ENCODE measurements at regions not wholly inside any gene's neighbourhood (a gene's known extent, or its start where the extent isn't known, plus 50 kb on each side); places are given as distances from the start of the nearest gene placed in this dataset.
A peak's percentile ranks its signal among the peaks of the same experiment; 100 is the strongest.

DNA sequence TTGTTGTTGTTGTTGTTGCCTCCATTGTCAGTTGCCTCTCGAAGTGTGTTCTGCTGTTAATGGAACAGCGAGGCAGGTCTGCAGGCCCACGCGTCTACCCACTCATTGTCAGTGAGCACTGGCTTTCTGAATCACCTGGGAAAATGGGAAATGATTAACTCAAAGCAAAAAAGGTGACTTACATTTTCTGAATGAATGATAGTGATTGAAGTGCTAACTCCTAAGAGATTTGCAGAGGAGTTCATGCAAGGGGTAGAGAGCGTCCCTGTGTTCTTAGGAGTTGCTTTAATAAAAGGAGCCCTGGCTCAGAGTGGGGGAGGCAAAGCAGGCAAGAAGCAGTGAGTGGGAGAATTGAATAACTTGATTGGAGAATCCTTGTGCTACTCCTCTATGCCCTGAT lies 177.6 kb downstream of the CAND1 start:
- Mint-ChIP-seq H3K27me3 (peaks cover 0 to 1% of the 10 kb centered on the region in 2 donors), H3K4me3 (no peak overlapping the region), H3K4me1 (peaks cover 41 to 57% (median 49%) of the 10 kb centered on the region in 4 donors), H3K36me3 (no peaks in the 10 kb centered on the region), H3K27ac (peak overlapping the region in 1 of 7 donors; percentile 10), H3K9me3 (no peaks in the 10 kb centered on the region)
- POLR2A ChIA-PET (ENCODE audit: partially characterized antibody), result no interaction called here
- Histone ChIP-seq H3K4me3 (ENCODE audit: low read length in 2 of 2) (no peak overlapping the region), H3K27me3 (ENCODE audit: insufficient read depth, low read length) (no peaks in the 10 kb centered on the region), H3K4me1 (ENCODE audit: insufficient read depth, low read length) (peaks cover 37% of the 10 kb centered on the region), H3K27ac (ENCODE audit: low read depth, low read length) (no peak overlapping the region), H3K36me3 (ENCODE audit: insufficient read depth, low read length) (no peaks in the 10 kb centered on the region), H3K9me3 (ENCODE audit: control insufficient read depth in 1 of 2, low read length in 2 of 2) (no peaks in the 10 kb centered on the region)
- intact Hi-C loops (cut with micrococcal nuclease), result no loop called here
- CTCF ChIA-PET (ENCODE audit: partially characterized antibody), result no interaction called here
- DNase-seq, result no peak

GRCh38 chr12:67447180-67447579 lies 178.0 kb downstream of the CAND1 start:
- Histone ChIP-seq H3K27me3 (ENCODE audit: insufficient read depth, low read length) (no peaks in the 10 kb centered on the region), H3K36me3 (ENCODE audit: insufficient read depth, low read length) (no peaks in the 10 kb centered on the region), H3K4me3 (ENCODE audit: low read length in 2 of 2) (no peak overlapping the region), H3K9me3 (ENCODE audit: control insufficient read depth in 1 of 2, low read length in 2 of 2) (no peaks in the 10 kb centered on the region), H3K27ac (ENCODE audit: low read depth, low read length) (no peak overlapping the region), H3K4me1 (ENCODE audit: insufficient read depth, low read length) (peaks cover 37% of the 10 kb centered on the region)
- Mint-ChIP-seq H3K27ac (no peak overlapping the region), H3K27me3 (peaks cover 0 to 1% of the 10 kb centered on the region in 2 donors), H3K4me3 (no peak overlapping the region), H3K36me3 (no peaks in the 10 kb centered on the region), H3K4me1 (peaks cover 44 to 56% (median 50%) of the 10 kb centered on the region in 4 donors), H3K9me3 (no peaks in the 10 kb centered on the region)
- no peak for DNase-seq
- POLR2A ChIA-PET (ENCODE audit: partially characterized antibody), result no interaction called here
- intact Hi-C loops (cut with micrococcal nuclease), result no loop called here
- CTCF ChIA-PET (ENCODE audit: partially characterized antibody), result no interaction called here

- intact Hi-C loops (cut with micrococcal nuclease), result loop anchor here (2.0 kb wide), 2 partner anchors 33 to 201 kb away; no protein-coding TSS in a partner anchor
- H3K27ac ChIP-seq (ENCODE audit: low read depth, low read length), result no peak overlapping the region
- ChIA-PET CTCF (ENCODE audit: partially characterized antibody) (interaction anchor here (4.6 kb wide), 1 partner anchor 8 kb away, joined by 23 read pairs; no protein-coding TSS in a partner anchor), POLR2A (ENCODE audit: partially characterized antibody) (interaction anchor here (1.5 to 7.2 kb wide), 5 partner anchors 9 to 200 kb away, joined by 4 to 40 read pairs (median 5); partner anchors contain the start of gene DYRK2)
- Mint-ChIP-seq H3K27ac (peak overlapping the region; percentile 4 to 89 (median 84)), H3K36me3 (no peaks in the 10 kb centered on the region), H3K9me3 (no peaks in the 10 kb centered on the region), H3K4me1 (peaks cover 48 to 53% (median 51%) of the 10 kb centered on the region in 4 donors), H3K27me3 (peaks cover 0 to 1% of the 10 kb centered on the region in 2 donors), H3K4me3 (peak overlapping the region in 7 of 8 donors; percentile 59 to 76 (median 66))
- H3K4me1 ChIP-seq (ENCODE audit: insufficient read depth, low read length), result peaks cover 40% of the 10 kb centered on the region
- peak in 2 of 5 donors; percentile 13 to 18 for DNase-seq
- H3K36me3 ChIP-seq (ENCODE audit: insufficient read depth, low read length), result no peaks in the 10 kb centered on the region
- H3K27me3 ChIP-seq (ENCODE audit: insufficient read depth, low read length), result no peaks in the 10 kb centered on the region
- H3K9me3 ChIP-seq (ENCODE audit: control insufficient read depth in 1 of 2, low read length in 2 of 2), result no peaks in the 10 kb centered on the region
- H3K4me3 ChIP-seq (ENCODE audit: low read length in 2 of 2), result peak overlapping the region in 1 of 2 donors; percentile 13
Measured at GRCh38 chr12:67449591-67450052, 180.5 kb downstream of the CAND1 start.

DNA sequence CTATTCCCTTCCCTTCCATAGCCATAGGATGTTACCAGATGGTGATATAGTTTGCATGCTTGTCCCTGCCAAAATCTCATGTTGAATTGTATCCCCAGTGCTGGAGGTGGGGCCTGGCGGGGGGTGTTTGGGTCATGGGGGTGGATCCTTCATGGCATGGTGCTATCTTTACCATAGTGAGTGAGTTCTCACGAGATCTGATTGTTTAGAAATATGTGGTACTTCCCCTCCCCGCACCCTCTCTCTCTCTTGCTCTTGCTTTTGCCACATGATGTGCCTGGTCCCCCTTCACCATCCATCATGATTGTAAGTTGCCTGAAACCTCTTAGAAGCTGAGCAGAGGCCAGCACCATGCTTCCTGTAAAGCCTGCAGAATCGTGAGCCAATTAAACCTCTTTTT lies 181.3 kb downstream of the CAND1 start:
- CTCF ChIA-PET (ENCODE audit: partially characterized antibody), result interaction anchor here (4.6 kb wide), 1 partner anchor 9 kb away, joined by 23 read pairs; no protein-coding TSS in a partner anchor

GRCh38 chr12:67451206-67451605 lies 182.0 kb downstream of the CAND1 start:
- DNase-seq, result no peak
- intact Hi-C loops (cut with micrococcal nuclease), result no loop called here
- CTCF ChIA-PET (ENCODE audit: partially characterized antibody), result interaction anchor here (1.1 to 4.6 kb wide), 4 partner anchors 10 to 492 kb away, joined by 3 to 23 read pairs (median 6); no protein-coding TSS in a partner anchor

More for the DNA sequence above, 181.3 kb downstream of the CAND1 start:
- POLR2A ChIA-PET (ENCODE audit: partially characterized antibody), result interaction anchor here (1.2 to 7.2 kb wide), 7 partner anchors 9 to 199 kb away, joined by 3 to 40 read pairs (median 4); partner anchors contain the start of gene DYRK2
- no peak overlapping the region for H3K4me3 ChIP-seq (ENCODE audit: low read length in 2 of 2)
- H3K27ac ChIP-seq (ENCODE audit: low read depth, low read length), result no peak overlapping the region
- H3K4me3 Mint-ChIP-seq, result peak overlapping the region in 6 of 8 donors; percentile 39 to 76 (median 60)
- no peaks in the 10 kb centered on the region for H3K36me3 ChIP-seq (ENCODE audit: insufficient read depth, low read length)
- intact Hi-C loops (cut with micrococcal nuclease), result no loop called here
- DNase-seq, result no peak
- peak overlapping the region in 2 of 7 donors; percentile 85 to 89 for H3K27ac Mint-ChIP-seq
- H3K4me1 Mint-ChIP-seq, result peaks cover 48 to 53% (median 51%) of the 10 kb centered on the region in 4 donors
- H3K9me3 ChIP-seq (ENCODE audit: control insufficient read depth in 1 of 2, low read length in 2 of 2), result no peaks in the 10 kb centered on the region
- peaks cover 0 to 1% of the 10 kb centered on the region in 2 donors for H3K27me3 Mint-ChIP-seq
- H3K27me3 ChIP-seq (ENCODE audit: insufficient read depth, low read length), result no peaks in the 10 kb centered on the region
- no peaks in the 10 kb centered on the region for H3K36me3 Mint-ChIP-seq
- H3K9me3 Mint-ChIP-seq, result no peaks in the 10 kb centered on the region
- H3K4me1 ChIP-seq (ENCODE audit: insufficient read depth, low read length), result peaks cover 40% of the 10 kb centered on the region

GRCh38 chr12:67452119-67452805 lies 183.1 kb downstream of the CAND1 start:
- Mint-ChIP-seq H3K27me3 (peaks cover 0 to 1% of the 10 kb centered on the region in 2 donors), H3K27ac (peak overlapping the region in 5 of 7 donors; percentile 3 to 69 (median 25)), H3K4me1 (peaks cover 45 to 53% (median 48%) of the 10 kb centered on the region in 4 donors), H3K36me3 (no peaks in the 10 kb centered on the region), H3K4me3 (peak overlapping the region in 4 of 8 donors; percentile 21 to 69 (median 66)), H3K9me3 (no peaks in the 10 kb centered on the region)
- Histone ChIP-seq H3K9me3 (ENCODE audit: control insufficient read depth in 1 of 2, low read length in 2 of 2) (no peaks in the 10 kb centered on the region), H3K4me3 (ENCODE audit: low read length in 2 of 2) (no peak overlapping the region), H3K4me1 (ENCODE audit: insufficient read depth, low read length) (peaks cover 40% of the 10 kb centered on the region), H3K27ac (ENCODE audit: low read depth, low read length) (no peak overlapping the region), H3K36me3 (ENCODE audit: insufficient read depth, low read length) (no peaks in the 10 kb centered on the region), H3K27me3 (ENCODE audit: insufficient read depth, low read length) (no peaks in the 10 kb centered on the region)
- ChIA-PET CTCF (ENCODE audit: partially characterized antibody) (interaction anchor here (0.8 to 4.6 kb wide), 6 partner anchors 11 to 491 kb away, joined by 3 to 23 read pairs (median 4); no protein-coding TSS in a partner anchor), POLR2A (ENCODE audit: partially characterized antibody) (interaction anchor here (1.1 to 7.2 kb wide), 3 partner anchors 27 to 197 kb away, joined by 3 to 40 read pairs (median 4); partner anchors contain the start of gene DYRK2)
- intact Hi-C loops (cut with micrococcal nuclease), result no loop called here
- DNase-seq, result no peak

More at GRCh38 chr12:67451206-67451605, 182.0 kb downstream of the CAND1 start:
- Histone ChIP-seq H3K9me3 (ENCODE audit: control insufficient read depth in 1 of 2, low read length in 2 of 2) (no peaks in the 10 kb centered on the region), H3K36me3 (ENCODE audit: insufficient read depth, low read length) (no peaks in the 10 kb centered on the region), H3K27me3 (ENCODE audit: insufficient read depth, low read length) (no peaks in the 10 kb centered on the region), H3K27ac (ENCODE audit: low read depth, low read length) (no peak overlapping the region), H3K4me3 (ENCODE audit: low read length in 2 of 2) (no peak overlapping the region), H3K4me1 (ENCODE audit: insufficient read depth, low read length) (peaks cover 40% of the 10 kb centered on the region)
- H3K27ac Mint-ChIP-seq, result peak overlapping the region in 2 of 7 donors; percentile 12 to 19
- H3K36me3 Mint-ChIP-seq, result no peaks in the 10 kb centered on the region
- H3K27me3 Mint-ChIP-seq, result peaks cover 0 to 1% of the 10 kb centered on the region in 2 donors
- POLR2A ChIA-PET (ENCODE audit: partially characterized antibody), result interaction anchor here (1.1 to 7.2 kb wide), 8 partner anchors 9 to 198 kb away, joined by 3 to 40 read pairs (median 4); partner anchors contain the start of gene DYRK2
- H3K4me3 Mint-ChIP-seq, result peak overlapping the region in 2 of 8 donors; percentile 8 to 25
- peaks cover 48 to 53% (median 51%) of the 10 kb centered on the region in 4 donors for H3K4me1 Mint-ChIP-seq
- H3K9me3 Mint-ChIP-seq, result no peaks in the 10 kb centered on the region

DNA sequence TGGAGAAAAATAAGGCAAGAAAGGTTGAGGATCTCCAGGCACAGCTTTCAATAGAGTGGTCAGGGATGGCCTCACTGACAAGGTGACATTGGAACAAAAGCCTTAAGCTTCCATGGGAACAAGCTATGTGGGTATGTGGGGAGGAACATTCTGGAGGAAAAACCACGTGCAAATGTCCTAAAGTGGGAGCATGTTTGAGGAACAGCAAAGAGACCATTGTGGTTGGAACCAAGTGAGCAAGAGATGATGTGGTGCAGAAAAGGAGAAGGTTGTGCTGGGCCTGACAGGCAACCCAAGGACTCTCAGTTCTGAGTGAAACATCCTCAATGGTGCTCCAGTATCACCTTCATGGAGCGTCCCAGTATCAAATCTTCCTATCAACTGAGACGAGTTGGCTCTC lies 184.0 kb downstream of the CAND1 start:
- H3K4me1 Mint-ChIP-seq, result peaks cover 42 to 48% (median 45%) of the 10 kb centered on the region in 4 donors
- Histone ChIP-seq H3K4me3 (ENCODE audit: low read length in 2 of 2) (no peak overlapping the region), H3K9me3 (ENCODE audit: control insufficient read depth in 1 of 2, low read length in 2 of 2) (no peaks in the 10 kb centered on the region), H3K4me1 (ENCODE audit: insufficient read depth, low read length) (peaks cover 40% of the 10 kb centered on the region), H3K27ac (ENCODE audit: low read depth, low read length) (no peak overlapping the region), H3K27me3 (ENCODE audit: insufficient read depth, low read length) (no peaks in the 10 kb centered on the region), H3K36me3 (ENCODE audit: insufficient read depth, low read length) (no peaks in the 10 kb centered on the region)
- H3K36me3 Mint-ChIP-seq, result no peaks in the 10 kb centered on the region
- no peak overlapping the region for H3K27ac Mint-ChIP-seq
- CTCF ChIA-PET (ENCODE audit: partially characterized antibody), result interaction anchor here (0.8 to 4.6 kb wide), 2 partner anchors 12 to 81 kb away, joined by 3 to 23 read pairs; no protein-coding TSS in a partner anchor
- H3K4me3 Mint-ChIP-seq, result no peak overlapping the region
- POLR2A ChIA-PET (ENCODE audit: partially characterized antibody), result interaction anchor here (1.1 to 7.2 kb wide), 3 partner anchors 28 to 196 kb away, joined by 3 to 40 read pairs (median 3); partner anchors contain the start of gene DYRK2
- intact Hi-C loops (cut with micrococcal nuclease), result no loop called here
- H3K27me3 Mint-ChIP-seq, result peaks cover 0 to 2% of the 10 kb centered on the region in 2 donors
- no peak for DNase-seq
- H3K9me3 Mint-ChIP-seq, result no peaks in the 10 kb centered on the region
